Left renal cortex interstitium (tissue), 4 donors: ENCODE measurements at regions not wholly inside any gene's neighbourhood (a gene's known extent, or its start where the extent isn't known, plus 50 kb on each side); places are given as distances from the start of the nearest gene placed in this dataset.
"Not testable (repeated sequence)": the region's sequence is repeated elsewhere in the genome, so short reads cannot be mapped to it uniquely, and the experiment has no call there.

Source experiments
- DNase-seq, 4 donors: peaks; one replicate each; pipeline ENCODE4 v3.0.0-alpha.2; 2013; ENCODE audit warnings: low read depth in 4 of 4, low spot score in 2 of 4, missing footprints in 1 of 4

GRCh38 chr2:183881978-183882377 is 716.4 kb upstream of the ZNF804A start:
- no peak for DNase-seq

DNA sequence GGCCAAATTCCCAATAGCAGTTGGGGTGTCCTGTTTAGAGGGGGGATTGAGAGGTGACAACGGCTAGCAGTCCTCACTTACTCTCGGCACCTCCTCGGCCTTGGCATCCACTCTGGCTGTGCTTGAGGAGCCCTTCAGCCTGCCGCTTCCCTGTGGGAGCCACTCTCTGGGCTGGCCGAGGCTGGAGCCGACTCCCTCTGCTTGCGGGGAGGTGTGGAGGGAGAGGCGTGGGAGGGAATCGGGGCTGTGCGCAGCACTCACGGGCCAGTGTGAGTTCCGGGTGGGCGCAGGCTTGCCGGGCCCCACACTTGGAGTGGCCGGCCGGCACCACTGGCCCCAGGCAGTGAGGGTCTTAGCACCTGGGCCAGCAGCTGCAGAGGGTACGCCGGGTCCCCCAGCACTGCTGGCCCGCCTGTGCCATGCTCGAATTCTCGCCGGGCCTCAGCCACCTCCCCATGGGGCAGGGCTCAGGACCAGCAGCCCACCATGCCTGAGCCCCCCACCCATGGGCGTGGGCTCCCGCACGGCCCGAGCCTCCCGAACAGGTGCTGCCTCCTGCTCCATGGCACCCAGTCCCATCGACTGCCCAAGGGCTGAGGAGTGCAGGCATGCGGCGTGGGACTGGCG is 705.9 kb upstream of the ZNF804A start:
- no peak for DNase-seq

DNA sequence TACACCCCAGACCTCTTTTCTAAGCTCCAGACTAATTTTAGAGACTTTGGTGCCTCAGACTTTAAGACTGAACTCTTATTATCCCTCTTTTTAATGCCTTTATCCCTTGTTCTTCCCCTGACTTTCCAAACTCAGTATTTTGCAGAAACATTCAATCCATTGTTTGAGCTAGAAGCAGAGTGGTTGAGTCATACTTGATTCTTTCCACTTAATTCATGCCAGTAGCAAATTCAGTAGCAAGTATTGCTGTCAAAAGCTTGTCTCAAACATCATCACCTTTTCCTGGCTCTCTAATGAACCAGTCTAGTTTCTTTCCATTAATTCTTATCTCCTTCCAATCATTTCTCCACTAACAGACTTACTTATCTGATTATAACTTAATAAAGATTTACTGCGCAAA is 699.7 kb upstream of the ZNF804A start:
- no peak for DNase-seq

- DNase-seq: no peak
These were observed 696.4 kb upstream of the ZNF804A start for GRCh38 chr2:183901931-183902330.

DNA sequence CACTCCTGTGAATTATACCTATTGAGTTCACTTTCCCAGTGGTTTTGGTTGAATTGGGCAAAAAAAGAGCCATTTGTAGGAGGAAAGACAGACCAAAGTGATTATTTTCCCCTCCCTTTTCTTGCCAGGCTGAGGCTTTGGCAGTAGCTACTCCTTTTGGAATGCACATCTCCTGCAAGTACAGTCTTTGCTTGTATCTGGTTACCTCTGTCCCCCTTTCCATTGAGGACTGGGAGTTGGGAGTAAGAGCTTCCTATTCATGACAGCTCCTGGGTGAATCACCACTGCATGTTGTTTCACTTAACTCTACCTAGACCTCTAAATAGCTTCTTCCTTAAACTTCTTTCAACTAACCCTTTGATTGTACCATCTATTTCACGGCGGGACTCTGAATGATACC is 695.3 kb upstream of the ZNF804A start:
- no peak for DNase-seq

DNA sequence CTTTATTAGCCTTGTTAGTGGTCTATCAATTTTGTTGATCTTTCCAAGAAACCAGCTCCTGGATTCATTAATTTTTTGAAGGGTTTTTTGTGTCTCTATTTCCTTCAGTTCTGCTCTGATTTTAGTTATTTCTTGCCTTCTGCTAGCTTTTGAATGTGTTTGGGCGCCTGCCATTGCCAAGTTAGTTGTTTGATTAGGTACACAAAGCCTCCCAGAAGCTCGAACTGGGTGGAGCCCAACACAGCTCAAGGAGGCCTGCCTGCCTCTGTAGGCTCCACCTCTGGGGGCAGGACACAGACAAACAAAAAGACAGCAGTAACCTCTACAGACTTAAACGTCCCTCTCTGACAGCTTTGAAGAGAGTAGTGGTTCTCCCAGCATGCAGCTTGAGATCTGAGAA is 682.3 kb upstream of the ZNF804A start:
- not testable (repeated sequence) for DNase-seq

DNA sequence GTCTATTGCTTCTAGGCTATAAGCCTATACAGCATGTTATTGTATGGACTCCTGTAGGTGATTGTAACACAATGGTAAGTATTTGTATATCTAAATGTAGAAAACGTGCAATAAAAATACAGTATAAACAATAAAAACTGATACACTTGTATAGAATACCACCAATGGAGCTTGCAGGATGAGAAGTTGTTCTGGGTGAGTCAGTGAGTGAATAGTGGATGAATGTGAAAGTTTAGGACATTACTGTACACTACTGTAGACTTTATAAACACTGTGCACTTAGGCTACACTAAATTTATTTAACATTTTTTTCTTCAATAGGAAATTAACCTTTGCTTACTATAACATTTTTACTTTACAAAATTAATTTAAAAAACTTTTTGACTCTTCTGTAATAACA is 679.2 kb upstream of the ZNF804A start:
- no peak for DNase-seq

DNA sequence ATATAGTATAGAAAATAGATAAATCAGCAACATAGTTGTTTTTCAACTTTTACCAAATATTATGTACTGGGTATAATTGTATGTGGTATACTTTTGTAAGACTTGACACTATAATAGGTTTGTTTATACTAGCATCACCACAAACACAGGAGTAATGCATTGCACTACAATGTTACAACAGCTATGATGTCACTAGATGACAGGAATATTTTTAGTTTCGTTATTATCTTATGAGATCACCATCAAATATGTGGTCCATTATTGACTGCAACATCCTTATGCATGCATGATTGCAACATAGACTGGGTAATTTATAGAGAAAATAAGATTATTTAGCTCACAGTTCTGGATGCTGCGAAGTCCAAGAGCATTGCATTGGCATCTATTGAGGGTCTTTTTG is 678.4 kb upstream of the ZNF804A start:
- DNase-seq: no peak

- DNase-seq: no peak
These were observed 673.0 kb upstream of the ZNF804A start for GRCh38 chr2:183925281-183925680.

DNA sequence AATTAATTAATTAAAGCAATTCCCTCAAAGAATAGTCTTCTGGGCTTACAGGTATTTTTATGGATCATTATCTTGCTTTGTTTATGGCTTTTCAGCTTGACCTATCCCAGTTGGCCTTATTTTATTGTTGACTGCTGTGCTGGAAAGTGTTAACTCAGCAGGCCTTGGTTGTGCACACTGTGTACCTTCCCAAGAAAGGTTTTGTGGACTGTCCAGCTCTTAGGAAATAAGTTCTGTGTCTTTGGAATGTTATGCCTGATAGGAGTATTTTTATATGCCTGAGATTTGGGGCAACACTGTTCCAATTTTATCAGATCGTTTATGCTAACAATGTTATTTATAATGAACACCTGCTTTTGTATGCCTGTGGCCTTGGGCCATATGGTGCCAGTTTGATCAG is 671.9 kb upstream of the ZNF804A start:
- DNase-seq: no peak

GRCh38 chr2:183927406-183928325 is 670.7 kb upstream of the ZNF804A start:
- no peak for DNase-seq

DNA sequence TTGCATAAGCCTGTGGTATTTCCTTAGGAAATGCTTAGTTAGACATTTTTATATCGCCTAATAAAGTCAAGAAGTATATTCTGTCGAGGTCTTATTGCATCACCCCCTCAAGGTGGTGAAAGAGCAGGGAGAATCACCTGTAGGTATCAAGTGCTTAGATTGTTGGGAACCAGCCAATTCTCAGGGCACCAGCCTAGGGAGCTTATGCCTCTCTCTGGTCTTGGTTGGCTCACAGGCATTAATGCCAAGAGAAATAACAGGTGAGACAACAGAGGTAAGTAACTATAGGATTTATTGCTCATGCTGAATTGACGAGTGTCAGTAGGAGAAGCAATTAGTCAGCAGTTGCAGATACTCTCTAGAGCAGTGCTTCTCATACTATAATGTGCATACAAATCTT is 663.3 kb upstream of the ZNF804A start:
- no peak for DNase-seq

- DNase-seq: no peak
These were observed 661.1 kb upstream of the ZNF804A start for GRCh38 chr2:183937220-183937619.

GRCh38 chr2:183946193-183946592 is 652.1 kb upstream of the ZNF804A start:
- DNase-seq: no peak

DNA sequence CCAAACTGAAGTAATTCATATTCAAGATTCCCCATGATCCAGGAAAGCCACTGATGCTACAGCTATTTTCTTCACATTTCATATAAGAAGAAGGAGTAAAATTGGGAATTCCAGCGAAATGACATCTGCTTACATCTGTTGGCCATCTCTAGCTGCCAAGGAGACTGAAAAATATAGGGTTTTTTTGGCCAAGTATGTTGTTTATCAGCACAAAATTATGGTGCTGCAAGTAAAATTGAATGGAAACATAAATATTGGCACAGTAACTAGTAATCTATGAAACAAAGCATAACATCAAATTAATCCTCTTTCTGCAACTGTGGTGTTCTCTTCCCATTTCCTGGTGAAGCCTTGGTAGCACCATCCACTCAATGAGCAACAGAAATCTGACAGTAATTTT is 649.5 kb upstream of the ZNF804A start:
- no peak for DNase-seq

GRCh38 chr2:183950673-183951072 is 647.7 kb upstream of the ZNF804A start:
- DNase-seq: no peak

GRCh38 chr2:183951630-183952029 is 646.7 kb upstream of the ZNF804A start:
- no peak for DNase-seq

DNA sequence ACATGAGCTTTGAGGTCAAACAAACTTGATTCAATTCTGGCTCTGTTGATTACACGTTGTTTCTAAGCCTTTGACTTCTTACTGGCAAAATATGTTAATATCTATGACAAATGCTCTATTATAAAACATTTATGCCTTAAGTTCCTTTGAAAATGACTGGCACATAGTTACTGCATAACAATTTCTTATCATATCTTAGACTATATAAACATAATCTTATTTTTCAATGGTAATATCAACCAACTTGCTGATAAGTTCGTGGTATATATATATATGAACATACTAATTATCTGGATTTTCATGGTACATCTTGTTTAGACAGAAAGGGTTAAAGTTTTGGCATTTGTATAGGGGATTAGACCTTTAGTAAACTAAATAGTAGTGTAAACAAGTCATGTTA is 645.6 kb upstream of the ZNF804A start:
- DNase-seq: no peak

GRCh38 chr2:183963609-183964008 is 634.7 kb upstream of the ZNF804A start:
- DNase-seq: no peak

GRCh38 chr2:183964565-183964964 is 633.8 kb upstream of the ZNF804A start:
- no peak for DNase-seq

- DNase-seq: no peak
These were observed 630.6 kb upstream of the ZNF804A start for GRCh38 chr2:183967756-183968155.

DNA sequence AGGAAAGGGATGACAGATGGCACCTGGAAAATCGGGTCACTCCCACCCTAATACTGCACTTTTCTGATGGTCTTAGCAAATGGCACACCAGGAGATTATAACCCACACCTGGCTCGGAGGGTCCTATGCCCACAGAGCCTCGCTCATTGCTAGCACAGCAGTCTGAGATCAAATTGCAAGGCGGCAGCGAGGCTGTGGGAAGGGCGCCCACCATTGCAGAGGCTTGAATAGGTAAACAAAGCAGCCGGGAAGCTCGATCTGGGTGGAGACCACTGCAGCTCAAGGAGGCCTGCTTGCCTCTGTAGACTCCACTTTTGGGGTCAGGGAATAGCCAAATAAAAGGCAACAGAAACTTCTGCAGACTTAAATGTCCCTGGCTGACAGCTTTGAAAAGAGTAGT is 622.7 kb upstream of the ZNF804A start:
- DNase-seq: not testable (repeated sequence)
